Activated CD4-positive, alpha-beta T cell treated with anti-CD3 and anti-CD28 coated beads, Interleukin-2, amount 10 ng/mL, durations not matched to agents 7 days and 5 days (primary cell): ENCODE measurements at regions not wholly inside any gene's neighbourhood (a gene's known extent, or its start where the extent isn't known, plus 50 kb on each side); places are given as distances from the start of the nearest gene placed in this dataset.

Experiments used
- CTCF ChIA-PET: fragments of 350-600 bp; sonication (Branson Sonifier 250); formaldehyde crosslinking; loops from one replicate; lab custom pipeline; 2021; ENCODE audit warnings: antibody characterized with exemption; lab: Charles Lee
- POLR2A ChIA-PET: fragments of 350-600 bp; sonication (Branson Sonifier 250); formaldehyde crosslinking; loops from one replicate; lab custom pipeline; 2021; ENCODE audit warnings: antibody characterized with exemption; lab: Charles Lee
- DNase-seq: peaks from one replicate; pipeline ENCODE4 v3.0.0-alpha.2; 2020
- H3K27ac Mint-ChIP-seq: one replicate; pipeline ENCODE4 v1.8.0; 2021; ENCODE audit warnings: mild to moderate bottlenecking, moderate library complexity, mixed read lengths
- H3K27me3 Mint-ChIP-seq: one replicate; pipeline ENCODE4 v1.8.0; 2021; ENCODE audit warnings: mixed read lengths
- H3K36me3 Mint-ChIP-seq: one replicate; pipeline ENCODE4 v1.8.0; 2021; ENCODE audit warnings: low read depth, mixed read lengths
- H3K4me1 Mint-ChIP-seq: one replicate; pipeline ENCODE4 v1.8.0; 2021; ENCODE audit warnings: mixed read lengths
- H3K4me3 Mint-ChIP-seq: one replicate; pipeline ENCODE4 v1.8.0; 2021; ENCODE audit warnings: mild to moderate bottlenecking, moderate library complexity, mixed read lengths
- H3K9me3 Mint-ChIP-seq: one replicate; pipeline ENCODE4 v1.8.0; 2021; ENCODE audit warnings: mixed read lengths

DNA sequence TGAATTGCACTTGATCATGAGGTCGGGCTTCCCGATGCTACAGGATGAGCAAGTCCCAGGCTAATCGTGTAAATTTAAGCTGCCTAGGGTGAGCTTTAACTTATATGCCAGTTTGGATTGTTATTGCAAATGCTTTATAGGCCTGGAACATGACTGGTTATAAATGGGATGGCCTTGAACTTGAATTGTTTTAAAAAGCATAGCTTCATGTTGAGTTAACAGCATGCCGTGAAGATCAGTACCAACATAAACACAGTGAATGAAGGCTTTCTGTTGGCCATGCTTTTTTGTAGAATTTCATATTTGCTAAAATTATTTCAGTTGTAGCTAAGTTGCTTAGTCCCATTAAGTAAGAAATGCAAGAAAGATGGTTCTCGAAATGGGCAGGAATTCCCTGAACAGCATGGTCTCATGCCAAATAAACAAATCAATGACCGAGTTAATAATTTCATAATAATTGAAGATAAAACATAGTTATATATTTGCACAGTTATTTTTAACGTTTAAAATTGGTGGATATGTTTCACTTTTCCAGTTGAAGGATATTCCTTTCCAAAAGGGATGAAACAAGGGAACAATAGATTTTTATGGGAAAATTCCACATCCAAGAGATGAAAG lies 76.6 kb upstream of the ARID1B start:
- ChIA-PET POLR2A (no interaction called here), CTCF (interaction anchor here (0.5 to 1.1 kb wide), 2 partner anchors 10 to 1292 kb away, joined by 4 to 5 read pairs; no protein-coding TSS in a partner anchor)
- Mint-ChIP-seq H3K36me3 (no peaks in the 10 kb centered on the region), H3K27me3 (peaks cover 8% of the 10 kb centered on the region), H3K4me3 (no peak overlapping the region), H3K27ac (no peak overlapping the region), H3K9me3 (no peaks in the 10 kb centered on the region), H3K4me1 (peaks cover 18% of the 10 kb centered on the region)
- DNase-seq, result no peak

DNA sequence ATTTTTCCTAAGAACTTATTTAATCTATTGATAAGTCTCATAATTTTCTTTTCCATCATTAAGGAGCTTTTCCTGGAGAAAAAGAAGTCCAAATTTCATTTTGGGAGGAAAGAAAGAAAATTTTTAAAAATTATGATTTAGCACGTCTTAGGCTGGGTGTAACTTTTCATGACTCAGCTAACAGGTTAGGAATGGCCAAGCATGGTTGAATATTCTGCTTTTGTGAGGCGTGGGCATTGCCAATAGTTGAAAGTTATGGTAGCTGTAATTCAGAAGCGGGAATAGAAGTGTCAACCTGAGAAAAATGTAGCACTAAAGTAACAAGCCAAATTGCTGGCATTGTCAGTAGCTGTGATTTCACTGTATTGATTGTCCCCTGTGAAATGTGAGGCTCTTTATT lies 77.2 kb upstream of the ARID1B start:
- DNase-seq, result no peak
- Mint-ChIP-seq H3K9me3 (no peaks in the 10 kb centered on the region), H3K4me1 (peaks cover 18% of the 10 kb centered on the region), H3K27ac (no peak overlapping the region), H3K27me3 (peaks cover 8% of the 10 kb centered on the region), H3K4me3 (no peak overlapping the region), H3K36me3 (no peaks in the 10 kb centered on the region)
- ChIA-PET POLR2A (no interaction called here), CTCF (interaction anchor here (0.5 to 1.1 kb wide), 2 partner anchors 11 to 1291 kb away, joined by 4 to 5 read pairs; no protein-coding TSS in a partner anchor)

DNA sequence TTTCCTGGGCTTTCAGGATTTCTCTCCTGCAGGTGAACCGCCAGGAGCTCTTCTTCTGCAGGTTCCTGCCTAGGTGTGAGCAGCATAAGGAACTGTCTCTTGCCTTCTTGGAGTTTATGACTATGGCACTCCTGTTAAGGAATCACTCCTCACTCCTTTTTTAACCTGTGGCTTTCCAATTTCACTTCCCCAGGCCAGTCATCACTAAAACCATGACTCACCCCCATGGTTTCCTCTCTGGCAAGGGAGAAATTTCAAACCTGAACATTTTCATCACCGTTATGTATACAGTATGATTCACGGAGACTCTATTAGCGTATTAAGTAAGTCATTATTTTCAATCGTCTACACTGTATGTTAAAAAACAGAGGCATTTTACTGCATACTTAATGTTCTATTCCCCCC lies 78.2 kb upstream of the ARID1B start:
- Mint-ChIP-seq H3K4me1 (peaks cover 18% of the 10 kb centered on the region), H3K9me3 (no peaks in the 10 kb centered on the region), H3K27ac (no peak overlapping the region), H3K4me3 (no peak overlapping the region), H3K36me3 (no peaks in the 10 kb centered on the region), H3K27me3 (peaks cover 8% of the 10 kb centered on the region)
- CTCF ChIA-PET, result interaction anchor here (0.5 kb wide), 1 partner anchor 1453 kb away, joined by 3 read pairs; no protein-coding TSS in a partner anchor
- POLR2A ChIA-PET, result interaction anchor here (0.8 kb wide), 1 partner anchor 12 kb away, joined by 4 read pairs; no protein-coding TSS in a partner anchor
- DNase-seq, result no peak

DNA sequence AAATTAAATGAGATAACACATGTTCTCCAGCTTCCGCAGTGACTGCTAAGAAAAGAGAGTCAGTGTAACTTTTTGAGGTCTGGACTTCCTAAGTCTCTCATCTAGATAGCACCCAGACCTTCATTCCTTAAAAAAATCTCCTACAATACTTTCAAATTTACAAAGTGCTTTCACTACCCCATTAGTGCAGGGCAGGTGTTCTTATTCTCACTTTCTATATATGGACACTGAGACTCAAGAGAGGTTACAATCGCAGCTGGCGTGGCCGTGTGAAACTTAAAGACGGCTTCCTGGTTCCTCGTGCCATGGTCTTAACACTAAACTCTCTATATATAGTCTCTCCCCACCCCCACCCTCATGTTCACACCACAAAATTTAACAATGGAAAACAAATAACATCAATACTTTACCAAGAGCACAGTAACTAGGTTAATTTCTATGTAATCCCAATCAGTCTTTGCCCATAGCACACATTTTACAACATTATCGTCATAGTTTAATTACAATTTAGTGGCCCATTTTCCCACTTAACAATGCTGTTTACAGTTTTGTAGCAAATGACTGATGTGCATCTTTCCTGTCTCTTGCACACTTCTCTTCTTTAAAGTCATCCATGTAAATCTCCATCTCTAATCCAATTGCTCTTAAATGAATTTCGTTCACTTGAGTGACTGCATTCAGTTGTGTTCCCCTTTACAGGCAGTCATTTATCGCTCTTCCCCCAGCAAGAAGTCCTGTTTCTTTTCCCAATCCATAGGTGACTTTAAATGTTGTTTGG lies 78.8 kb upstream of the ARID1B start:
- H3K4me3 Mint-ChIP-seq, result no peak overlapping the region
- ChIA-PET CTCF (no interaction called here), POLR2A (interaction anchor here (0.8 kb wide), 1 partner anchor 11 kb away, joined by 4 read pairs; no protein-coding TSS in a partner anchor)
- no peak for DNase-seq
- H3K36me3 Mint-ChIP-seq, result no peaks in the 10 kb centered on the region
- H3K9me3 Mint-ChIP-seq, result no peaks in the 10 kb centered on the region
- no peak overlapping the region for H3K27ac Mint-ChIP-seq
- peaks cover 8% of the 10 kb centered on the region for H3K27me3 Mint-ChIP-seq
- H3K4me1 Mint-ChIP-seq, result peaks cover 18% of the 10 kb centered on the region

DNA sequence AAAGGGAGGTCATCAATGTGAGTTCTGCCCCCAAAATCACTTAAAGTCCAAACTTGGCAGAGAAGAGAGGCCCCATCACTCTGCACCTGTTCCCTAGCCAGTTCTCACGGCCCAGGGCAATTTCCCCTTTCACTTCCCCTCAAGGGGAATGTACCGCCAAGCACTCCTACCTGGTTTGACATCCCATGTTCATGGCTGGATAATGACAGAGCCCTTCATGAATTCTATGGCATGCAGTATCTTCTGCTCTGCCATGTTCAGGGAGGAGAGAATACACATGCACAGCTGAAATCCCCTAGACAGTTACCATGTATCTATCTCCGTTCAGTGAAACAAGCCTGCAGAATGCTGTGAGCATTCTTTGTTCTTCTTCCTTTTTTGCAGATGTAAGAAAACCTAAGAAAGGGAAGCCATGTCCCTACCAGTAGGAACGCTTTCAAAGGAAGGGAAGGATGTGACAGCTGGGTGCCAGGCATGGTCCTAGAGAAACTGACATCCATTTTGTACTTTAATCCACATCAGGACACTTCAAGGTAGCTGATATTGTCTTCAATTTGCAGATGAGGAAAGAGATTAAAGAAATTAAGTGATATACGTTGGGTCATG lies 79.8 kb upstream of the ARID1B start:
- ChIA-PET CTCF (no interaction called here), POLR2A (no interaction called here)
- H3K4me1 Mint-ChIP-seq, result peaks cover 18% of the 10 kb centered on the region
- H3K27ac Mint-ChIP-seq, result no peak overlapping the region
- peaks cover 8% of the 10 kb centered on the region for H3K27me3 Mint-ChIP-seq
- no peaks in the 10 kb centered on the region for H3K36me3 Mint-ChIP-seq
- no peak for DNase-seq
- no peak overlapping the region for H3K4me3 Mint-ChIP-seq
- H3K9me3 Mint-ChIP-seq, result no peaks in the 10 kb centered on the region

DNA sequence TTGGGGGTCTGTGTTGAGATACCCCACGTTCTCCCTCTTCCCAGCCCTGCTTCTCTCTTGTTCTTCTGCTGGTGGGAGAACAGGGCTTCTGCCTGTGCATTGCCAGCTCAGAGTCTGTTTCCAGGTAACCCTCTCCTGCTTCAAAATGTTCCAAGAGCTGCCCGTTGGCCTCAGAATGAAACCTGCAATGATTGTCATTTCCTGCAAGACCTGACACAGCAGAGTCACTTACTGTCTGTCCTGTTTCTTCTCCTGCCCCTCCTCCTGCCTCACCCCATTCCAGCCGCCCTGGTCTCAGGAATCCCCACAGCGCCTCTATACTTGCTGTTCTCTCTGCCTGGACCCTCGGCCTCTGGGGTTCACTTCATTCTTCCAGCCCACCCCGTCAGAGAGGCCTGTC lies 81.4 kb upstream of the ARID1B start:
- CTCF ChIA-PET, result interaction anchor here (0.6 kb wide), 1 partner anchor 715 kb away, joined by 3 read pairs; no protein-coding TSS in a partner anchor

DNA sequence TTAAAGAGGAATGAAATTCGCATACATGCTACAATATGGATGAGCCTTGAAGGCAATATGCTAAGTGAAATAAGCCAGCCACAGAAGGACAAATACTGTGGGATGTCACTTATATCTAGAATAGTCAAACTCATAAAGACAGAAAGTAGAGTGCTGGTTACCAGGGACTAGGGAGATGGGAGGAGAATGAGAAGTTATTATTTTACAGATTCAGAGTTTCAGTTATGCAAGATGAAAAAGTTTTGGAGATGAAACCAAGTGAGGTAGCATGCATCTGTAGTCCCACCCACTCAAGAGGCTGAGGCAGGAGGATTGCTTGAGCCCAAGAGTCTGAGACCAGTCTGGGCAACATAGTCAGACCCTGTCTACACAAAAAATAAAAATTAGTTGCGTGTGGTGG lies 82.5 kb upstream of the ARID1B start:
- Mint-ChIP-seq H3K27me3 (peaks cover 6% of the 10 kb centered on the region), H3K27ac (no peak overlapping the region), H3K4me3 (no peak overlapping the region), H3K36me3 (no peaks in the 10 kb centered on the region), H3K4me1 (peaks cover 18% of the 10 kb centered on the region), H3K9me3 (no peaks in the 10 kb centered on the region)
- ChIA-PET CTCF (no interaction called here), POLR2A (no interaction called here)
- no peak for DNase-seq

More for the DNA sequence above, 81.4 kb upstream of the ARID1B start:
- Mint-ChIP-seq H3K4me1 (peaks cover 18% of the 10 kb centered on the region), H3K4me3 (no peak overlapping the region), H3K36me3 (no peaks in the 10 kb centered on the region), H3K9me3 (no peaks in the 10 kb centered on the region), H3K27me3 (peaks cover 6% of the 10 kb centered on the region), H3K27ac (no peak overlapping the region)
- POLR2A ChIA-PET, result no interaction called here
- no peak for DNase-seq

DNA sequence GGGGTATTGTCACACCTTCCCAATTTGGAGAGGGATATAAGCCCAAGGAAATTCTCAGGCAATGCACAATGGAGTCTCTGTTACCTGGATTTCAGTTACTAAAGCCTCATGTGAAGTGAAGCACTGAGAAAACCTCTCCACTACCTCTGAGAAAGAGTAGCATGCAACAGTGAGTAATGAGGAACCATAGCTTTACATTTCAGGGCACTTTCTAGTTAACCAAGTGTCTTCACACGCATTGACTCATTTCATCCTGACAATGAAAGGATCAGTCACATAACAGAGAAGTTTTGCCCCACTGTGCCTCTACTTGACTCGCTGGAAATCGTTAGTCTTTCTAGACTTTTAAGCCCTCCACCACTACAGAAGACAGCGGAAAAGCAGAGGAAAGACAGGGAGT lies 86.2 kb upstream of the ARID1B start:
- Mint-ChIP-seq H3K27ac (no peak overlapping the region), H3K27me3 (no peaks in the 10 kb centered on the region), H3K4me3 (no peak overlapping the region), H3K4me1 (peaks cover 16% of the 10 kb centered on the region), H3K36me3 (no peaks in the 10 kb centered on the region), H3K9me3 (no peaks in the 10 kb centered on the region)
- DNase-seq, result no peak
- ChIA-PET POLR2A (no interaction called here), CTCF (no interaction called here)

DNA sequence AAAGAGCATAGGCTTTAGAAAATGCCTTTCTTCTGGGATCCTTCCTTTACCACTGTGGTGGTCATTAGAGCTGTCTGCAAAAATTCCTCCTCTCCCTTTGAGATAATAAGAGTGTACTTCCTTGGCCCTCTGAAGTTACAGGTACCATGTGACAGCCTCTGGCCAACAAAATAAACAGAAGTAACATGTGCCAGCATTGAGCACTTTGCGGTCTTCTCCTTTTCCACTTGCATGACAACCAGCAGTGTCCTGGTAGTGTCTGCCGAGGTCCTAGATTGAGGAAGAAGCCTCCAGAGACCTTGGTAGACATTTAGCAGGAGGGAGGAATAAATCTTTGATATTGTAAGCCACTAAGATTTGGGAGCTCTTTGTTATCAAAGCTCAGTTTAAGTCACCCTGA lies 87.5 kb upstream of the ARID1B start:
- H3K4me3 Mint-ChIP-seq, result no peak overlapping the region
- no peaks in the 10 kb centered on the region for H3K9me3 Mint-ChIP-seq
- CTCF ChIA-PET, result interaction anchor here (0.7 kb wide), 1 partner anchor 31 kb away, joined by 3 read pairs; no protein-coding TSS in a partner anchor
- H3K27ac Mint-ChIP-seq, result no peak overlapping the region
- no peaks in the 10 kb centered on the region for H3K27me3 Mint-ChIP-seq
- peaks cover 22% of the 10 kb centered on the region for H3K4me1 Mint-ChIP-seq
- no peak for DNase-seq
- H3K36me3 Mint-ChIP-seq, result no peaks in the 10 kb centered on the region
- POLR2A ChIA-PET, result no interaction called here

DNA sequence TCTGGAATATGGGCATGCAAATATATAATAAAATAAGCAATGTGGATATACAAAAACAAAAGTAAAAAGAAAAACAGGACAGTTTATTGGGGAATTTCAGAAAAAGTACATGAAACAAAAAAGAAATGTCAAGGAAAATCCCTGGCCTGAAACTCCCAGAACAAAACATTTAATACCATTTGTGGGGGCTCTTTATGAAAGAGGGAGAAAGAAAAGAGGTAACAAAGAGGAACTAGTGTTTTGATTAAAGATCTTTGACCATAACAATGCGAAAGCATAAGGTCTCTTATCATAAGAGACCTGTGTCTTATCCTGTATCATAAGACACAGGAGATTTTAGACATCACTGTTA lies 88.6 kb upstream of the ARID1B start:
- Mint-ChIP-seq H3K9me3 (no peaks in the 10 kb centered on the region), H3K27me3 (no peaks in the 10 kb centered on the region), H3K4me3 (no peak overlapping the region), H3K27ac (no peak overlapping the region), H3K36me3 (no peaks in the 10 kb centered on the region), H3K4me1 (peaks cover 22% of the 10 kb centered on the region)
- CTCF ChIA-PET, result interaction anchor here (0.7 kb wide), 1 partner anchor 32 kb away, joined by 3 read pairs; no protein-coding TSS in a partner anchor
- no peak for DNase-seq
- POLR2A ChIA-PET, result no interaction called here

DNA sequence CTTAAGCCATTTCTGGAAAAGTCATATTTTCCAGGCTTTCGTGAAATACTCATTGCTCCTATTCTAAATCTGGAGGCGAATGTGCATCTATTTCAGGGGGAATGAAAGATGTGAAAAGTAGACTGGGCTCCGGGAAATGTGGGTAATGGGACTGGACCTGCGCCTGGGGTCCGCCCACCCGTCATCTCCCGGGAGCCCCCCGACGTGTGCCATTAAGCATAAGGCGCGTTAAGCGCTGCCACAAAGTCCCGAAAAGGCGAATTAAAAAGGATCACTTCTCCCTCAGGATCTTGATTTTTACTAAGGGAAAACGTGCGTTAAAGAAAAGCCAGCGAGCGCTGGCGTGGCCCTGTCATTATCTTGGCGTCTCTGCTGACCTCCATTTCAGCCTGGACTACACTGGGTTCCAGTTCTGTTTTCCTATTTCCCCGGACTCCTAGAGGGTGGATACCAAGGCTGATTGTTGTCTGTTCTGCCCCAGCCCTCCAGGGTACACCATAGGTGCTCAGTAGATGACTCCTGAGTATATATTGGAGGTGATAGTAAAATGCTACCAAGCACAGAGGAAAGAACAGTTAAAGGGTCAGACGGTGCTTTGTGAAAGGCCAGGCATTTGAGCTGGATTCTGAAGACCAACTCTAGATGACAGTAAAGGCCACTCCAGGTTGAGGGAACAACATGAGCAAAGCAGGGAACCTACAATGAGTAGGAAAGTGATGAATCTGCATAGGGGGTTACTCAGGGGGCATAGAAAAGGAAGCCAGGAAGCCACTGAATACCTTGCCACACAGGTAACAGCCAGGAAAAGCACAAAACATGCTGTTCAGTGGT lies 89.2 kb upstream of the ARID1B start:
- peak overlapping the region; percentile 68 for H3K4me3 Mint-ChIP-seq
- no peaks in the 10 kb centered on the region for H3K27me3 Mint-ChIP-seq
- H3K27ac Mint-ChIP-seq, result peak overlapping the region; percentile 73
- CTCF ChIA-PET, result interaction anchor here (0.7 kb wide), 1 partner anchor 1266 kb away, joined by 3 read pairs; no protein-coding TSS in a partner anchor
- H3K36me3 Mint-ChIP-seq, result no peaks in the 10 kb centered on the region
- no peak for DNase-seq
- H3K4me1 Mint-ChIP-seq, result peaks cover 22% of the 10 kb centered on the region
- H3K9me3 Mint-ChIP-seq, result no peaks in the 10 kb centered on the region
- POLR2A ChIA-PET, result interaction anchor here (1.0 kb wide), 1 partner anchor 10 kb away, joined by 4 read pairs; no protein-coding TSS in a partner anchor
